OCI-LY1 (cell line): ENCODE measurements at regions not wholly inside any gene's neighbourhood (a gene's known extent, or its start where the extent isn't known, plus 50 kb on each side); places are given as distances from the start of the nearest gene placed in this dataset.

ENCODE experiments used
- H2AFZ ChIP-seq: fragments of 200-600 bp; sonication (generic), shearing (Covaris generic); 2 replicates; pipeline ENCODE4 v1.6.0; 2014; ENCODE audit warnings: antibody characterized with exemption, mild to moderate bottlenecking, low read length
- H3F3A ChIP-seq: fragments of 200-600 bp; sonication (generic), shearing (Covaris generic); 2 replicates; pipeline ENCODE4 v1.6.0; 2014; ENCODE audit warnings: mild to moderate bottlenecking, antibody characterized with exemption, low read length, moderate library complexity; ENCODE audit not compliant: insufficient read depth
- H3K27ac ChIP-seq: fragments of 200-600 bp; sonication (generic); 2 replicates; pipeline ENCODE4 v1.5.1; 2014; ENCODE audit warnings: low read length, mixed run types, mild to moderate bottlenecking, low read depth; ENCODE audit not compliant: poor library complexity, severe bottlenecking
- H3K27me3 ChIP-seq: fragments of 200-600 bp; sonication (generic); 2 replicates; pipeline ENCODE4 v1.6.0; 2014; ENCODE audit warnings: antibody characterized with exemption, mild to moderate bottlenecking, low read length, moderate library complexity; ENCODE audit not compliant: insufficient read depth
- H3K36me3 ChIP-seq: fragments of 200-600 bp; sonication (generic); 2 replicates; pipeline ENCODE4 v1.6.1; 2014; ENCODE audit warnings: mild to moderate bottlenecking, antibody characterized with exemption, low read length, moderate library complexity, mixed read lengths; ENCODE audit not compliant: insufficient read depth
- H3K4me1 ChIP-seq: fragments of 200-600 bp; sonication (generic); 2 replicates; pipeline ENCODE4 v1.5.1; 2014; ENCODE audit warnings: mild to moderate bottlenecking, low read length, moderate library complexity; ENCODE audit not compliant: insufficient read depth, severe bottlenecking
- H3K4me2 ChIP-seq: fragments of 200-600 bp; sonication (generic), shearing (Covaris generic); 2 replicates; pipeline ENCODE4 v1.6.1; 2014; ENCODE audit warnings: low read length
- H3K4me3 ChIP-seq: fragments of 200-600 bp; sonication (generic); 2 replicates; pipeline ENCODE4 v1.5.1; 2014; ENCODE audit warnings: low read length, low read depth, mild to moderate bottlenecking, mixed read lengths; ENCODE audit not compliant: poor library complexity, severe bottlenecking
- H3K79me2 ChIP-seq: fragments of 200-600 bp; shearing (Covaris generic); 2 replicates; pipeline ENCODE4 v1.6.1; 2016; ENCODE audit warnings: mixed run types, low read length, mixed read lengths; ENCODE audit not compliant: insufficient read depth
- H3K9ac ChIP-seq: fragments of 200-600 bp; sonication (generic), shearing (Covaris generic); 2 replicates; pipeline ENCODE4 v1.6.1; 2014; ENCODE audit warnings: mild to moderate bottlenecking, low read length, mixed read lengths
- H3K9me2 ChIP-seq: fragments of 200-600 bp; sonication (generic), shearing (Covaris generic); 2 replicates; pipeline ENCODE4 v1.6.1; 2014; ENCODE audit warnings: low read depth, mild to moderate bottlenecking, low read length, mixed read lengths
- H3K9me3 ChIP-seq: fragments of 200-600 bp; shearing (Covaris generic); 2 replicates; pipeline ENCODE4 v1.6.1; 2014; ENCODE audit warnings: low read length, mixed read lengths
- H4K20me1 ChIP-seq: fragments of 200-600 bp; sonication (generic), shearing (Covaris generic); 2 replicates; pipeline ENCODE4 v1.6.0; 2016; ENCODE audit warnings: mild to moderate bottlenecking, low read length; ENCODE audit not compliant: insufficient read depth
- CTCF ChIP-seq: fragments of 200-600 bp; sonication (generic), shearing (Covaris generic); IDR thresholded peaks from 2 replicates; pipeline ENCODE4 v1.5.1; 2017; ENCODE audit warnings: mild to moderate bottlenecking, antibody characterized with exemption, low read length, moderate library complexity, mixed read lengths
- EZH2 ChIP-seq: fragments of 200-600 bp; sonication (generic), shearing (Covaris generic); IDR thresholded peaks from 2 replicates; pipeline ENCODE4 v1.8.0; 2017; ENCODE audit warnings: borderline replicate concordance, mixed run types, mild to moderate bottlenecking, antibody characterized with exemption, low read length, moderate library complexity, mixed read lengths

- Histone ChIP-seq H3F3A (no peaks in the 10 kb centered on the region), H3K27ac (no peak overlapping the region), H3K4me3 (no peak overlapping the region), H3K4me1 (no peaks in the 10 kb centered on the region), H3K36me3 (no peaks in the 10 kb centered on the region), H3K79me2 (no peaks in the 10 kb centered on the region), H3K27me3 (no peaks in the 10 kb centered on the region), H2AFZ (no peak overlapping the region), H3K9ac (no peak overlapping the region), H3K4me2 (no peak overlapping the region), H3K9me3 (no peaks in the 10 kb centered on the region), H3K9me2 (no peaks in the 10 kb centered on the region), H4K20me1 (no peaks in the 10 kb centered on the region)
- TF ChIP-seq CTCF (no peak), EZH2 (no peak)
Observed at GRCh38 chr11:42543844-42544419, 767.9 kb upstream of the API5 start.

- Histone ChIP-seq H3K79me2 (no peaks in the 10 kb centered on the region), H3K27me3 (no peaks in the 10 kb centered on the region), H4K20me1 (no peaks in the 10 kb centered on the region), H3K27ac (no peak overlapping the region), H3K9ac (no peak overlapping the region), H3K9me2 (no peaks in the 10 kb centered on the region), H3K4me3 (no peak overlapping the region), H2AFZ (no peak overlapping the region), H3F3A (no peaks in the 10 kb centered on the region), H3K36me3 (no peaks in the 10 kb centered on the region), H3K9me3 (no peaks in the 10 kb centered on the region), H3K4me2 (no peak overlapping the region), H3K4me1 (no peaks in the 10 kb centered on the region)
- TF ChIP-seq CTCF (no peak), EZH2 (no peak)
Observed at GRCh38 chr11:42544726-42545125, 767.1 kb upstream of the API5 start.

GRCh38 chr11:42545954-42546353, 765.8 kb upstream of the API5 start:
- H3F3A ChIP-seq = no peaks in the 10 kb centered on the region
- no peaks in the 10 kb centered on the region for H3K9me2 ChIP-seq
- H3K4me1 ChIP-seq = no peaks in the 10 kb centered on the region
- H3K9ac ChIP-seq = no peak overlapping the region
- no peak overlapping the region for H3K4me3 ChIP-seq
- H3K27ac ChIP-seq = no peak overlapping the region
- H3K36me3 ChIP-seq = no peaks in the 10 kb centered on the region
- H3K9me3 ChIP-seq = no peaks in the 10 kb centered on the region
- H2AFZ ChIP-seq = no peak overlapping the region
- H3K79me2 ChIP-seq = no peaks in the 10 kb centered on the region
- TF ChIP-seq EZH2 (no peak), CTCF (no peak)
- no peak overlapping the region for H3K4me2 ChIP-seq
- H4K20me1 ChIP-seq = no peaks in the 10 kb centered on the region
- no peaks in the 10 kb centered on the region for H3K27me3 ChIP-seq
